ENCODE measurements at regions not wholly inside any gene's neighbourhood (a gene's known extent, or its start where the extent isn't known, plus 50 kb on each side); places are given as distances from the start of the nearest gene placed in this dataset.

DNA sequence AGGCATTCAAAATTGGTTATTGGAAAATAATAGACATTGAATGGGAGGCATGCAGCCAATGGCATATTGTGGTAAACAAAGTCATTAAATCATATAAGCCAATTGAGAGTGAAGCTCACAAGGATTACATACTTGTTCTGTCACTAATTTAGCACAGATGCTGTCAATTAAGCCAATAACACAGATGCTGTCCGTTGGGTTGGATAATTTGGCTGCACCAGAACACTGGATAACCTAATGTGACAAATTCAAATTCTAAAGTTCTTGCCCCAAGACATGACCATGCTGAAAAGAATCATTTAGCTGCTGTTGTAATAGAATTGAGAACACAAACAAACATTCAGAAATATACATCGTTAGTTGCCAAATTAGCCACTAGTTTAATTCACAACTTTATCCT lies 1796.4 kb downstream of the EFNA5 start:
- H3K23me2 ChIP-seq (ENCODE audit: insufficient read length, low read depth, low read length, poor library complexity, severe bottlenecking): no peaks in the 10 kb centered on the region
- Mint-ChIP-seq H3K4me1 (no peaks in the 10 kb centered on the region; a peak in 1 of 4 replicates), H3K36me3 (ENCODE audit: insufficient read depth in 1 of 3, low read depth in 3 of 3) (no peaks in the 10 kb centered on the region; a peak in 1 of 7 replicates), H3K9me3 (no peaks in the 10 kb centered on the region), H3K27me3 (ENCODE audit: low read depth) (no peaks in the 10 kb centered on the region), H3K4me3 (no peak overlapping the region), H3K27ac (no peak overlapping the region)
- no CpG with 5 or more reads among the region's 2 CpGs for WGBS (ENCODE audit: extremely low coverage, insufficient read length, low lambda C conversion rate)
- H3T11ph ChIP-seq (ENCODE audit: low read length): no peak overlapping the region
- no peaks in the 10 kb centered on the region for H3K4me1 ChIP-seq (ENCODE audit: insufficient read depth, low read length)
- no peak overlapping the region for H3K4ac ChIP-seq (ENCODE audit: low read depth, low read length)
- no peaks in the 10 kb centered on the region for H3K79me1 ChIP-seq (ENCODE audit: insufficient read depth, low read depth, low read length, poor library complexity, severe bottlenecking)
- H2AK5ac ChIP-seq (ENCODE audit: insufficient read length, low read length): no peak overlapping the region
- H4K20me1 ChIP-seq (ENCODE audit: control insufficient read depth, insufficient read depth, insufficient read length): no peaks in the 10 kb centered on the region
- no peaks in the 10 kb centered on the region for H3K27me3 ChIP-seq (ENCODE audit: insufficient read depth, low read length)
- no peak overlapping the region for H4K8ac ChIP-seq (replicated peaks; ENCODE audit: insufficient read length, low read depth, low read length)
- H2BK12ac ChIP-seq (ENCODE audit: insufficient read length, low read depth, low read length): no peak overlapping the region
- no peaks in the 10 kb centered on the region for H3K79me2 ChIP-seq (ENCODE audit: insufficient read depth, low read length)
- H3K23ac ChIP-seq (ENCODE audit: insufficient read length, low read depth, low read length): no peak overlapping the region
- H3K56ac ChIP-seq (ENCODE audit: insufficient read length, low read depth, low read length): no peak overlapping the region
- DNase-seq: no peak
- H4K91ac ChIP-seq (ENCODE audit: insufficient read length, low read depth, low read length): no peak overlapping the region
- no peak overlapping the region for H3K9ac ChIP-seq (ENCODE audit: extremely low read depth, insufficient read length, low read length)
- no peak for TF ChIP-seq CTCF (conservative IDR thresholded peaks at IDR 0.05)
- no peaks in the 10 kb centered on the region for H3K9me3 ChIP-seq (ENCODE audit: control insufficient read depth, low read depth, low read length)
- H3K18ac ChIP-seq (ENCODE audit: insufficient read length, low read depth, low read length): no peak overlapping the region
- H3K27ac ChIP-seq (ENCODE audit: insufficient read length, low read depth, low read length): no peak overlapping the region
- H2BK120ac ChIP-seq (ENCODE audit: low read depth, low read length, poor library complexity, severe bottlenecking): no peak overlapping the region
- no peak overlapping the region for H4K5ac ChIP-seq (ENCODE audit: insufficient read length, low read depth, low read length)
- H2BK15ac ChIP-seq (ENCODE audit: low read depth, low read length): no peak overlapping the region
- no peak overlapping the region for H2AFZ ChIP-seq (ENCODE audit: low read length)
- H3K14ac ChIP-seq (ENCODE audit: insufficient read depth, low read length): no peak overlapping the region
- H2BK20ac ChIP-seq (ENCODE audit: low read depth, low read length, poor library complexity, severe bottlenecking): no peak overlapping the region
- no peak overlapping the region for H2BK5ac ChIP-seq (ENCODE audit: insufficient read length, low read length)
- no peak overlapping the region for H3K4me2 ChIP-seq (ENCODE audit: insufficient read depth, insufficient read length, low read length)
